Activated CD4-positive, alpha-beta memory T cell treated with anti-CD3 and anti-CD28 coated beads for 36 hours (primary cell): ENCODE measurements at regions not wholly inside any gene's neighbourhood (a gene's known extent, or its start where the extent isn't known, plus 50 kb on each side); places are given as distances from the start of the nearest gene placed in this dataset.

Source experiments
- CTCF ChIA-PET: fragments of 350-600 bp; sonication (Branson Sonifier 250); formaldehyde crosslinking; loops from one replicate; lab custom pipeline; 2021; ENCODE audit warnings: antibody characterized with exemption, inconsistent platforms; lab: Charles Lee
- POLR2A ChIA-PET: fragments of 350-600 bp; sonication (Branson Sonifier 250); formaldehyde crosslinking; loops from one replicate; lab custom pipeline; 2021; ENCODE audit warnings: antibody characterized with exemption; lab: Charles Lee
- DNase-seq: peaks from one replicate; pipeline ENCODE4 v3.0.0-alpha.2; 2020
- H3K27ac Mint-ChIP-seq: one replicate; pipeline ENCODE4 v1.8.0; 2021; ENCODE audit warnings: mixed read lengths
- H3K27me3 Mint-ChIP-seq: one replicate; pipeline ENCODE4 v1.8.0; 2021; ENCODE audit warnings: mixed read lengths
- H3K36me3 Mint-ChIP-seq: one replicate; pipeline ENCODE4 v1.8.0; 2021; ENCODE audit warnings: mixed read lengths
- H3K4me1 Mint-ChIP-seq: one replicate; pipeline ENCODE4 v1.8.0; 2021; ENCODE audit warnings: low read depth, mixed read lengths
- H3K4me3 Mint-ChIP-seq: one replicate; pipeline ENCODE4 v1.8.0; 2021; ENCODE audit warnings: mild to moderate bottlenecking, mixed read lengths
- H3K9me3 Mint-ChIP-seq: one replicate; pipeline ENCODE4 v1.8.0; 2021; ENCODE audit warnings: mixed read lengths
- intact Hi-C: fragments of 100-400 bp; cut with micrococcal nuclease; formaldehyde crosslinking; loops from one replicate; pipeline ENCODE4 v1.15.1; 2023

GRCh38 chrX:51272638-51273037 lies 60.0 kb upstream of the NUDT10 start:
- no peaks in the 10 kb centered on the region for H3K27me3 Mint-ChIP-seq

GRCh38 chrX:51281758-51282318 lies 50.8 kb upstream of the NUDT10 start:
- Mint-ChIP-seq H3K27me3 (no peaks in the 10 kb centered on the region), H3K9me3 (no peaks in the 10 kb centered on the region), H3K36me3 (peaks cover 2% of the 10 kb centered on the region), H3K27ac (no peak overlapping the region), H3K4me1 (no peaks in the 10 kb centered on the region), H3K4me3 (no peak overlapping the region)
- POLR2A ChIA-PET, result no interaction called here
- DNase-seq, result no peak
- intact Hi-C loops, result no loop called here
- CTCF ChIA-PET, result interaction anchor here (1.1 kb wide), 1 partner anchor 179 kb away, joined by 4 read pairs; no protein-coding TSS in a partner anchor

More at GRCh38 chrX:51272638-51273037, 60.0 kb upstream of the NUDT10 start:
- H3K4me3 Mint-ChIP-seq, result no peak overlapping the region
- CTCF ChIA-PET, result no interaction called here
- intact Hi-C loops, result no loop called here
- POLR2A ChIA-PET, result no interaction called here
- no peak for DNase-seq
- H3K9me3 Mint-ChIP-seq, result peaks cover 7% of the 10 kb centered on the region
- H3K4me1 Mint-ChIP-seq, result no peaks in the 10 kb centered on the region
- H3K36me3 Mint-ChIP-seq, result peaks cover 5% of the 10 kb centered on the region
- H3K27ac Mint-ChIP-seq, result no peak overlapping the region
